ENCODE measurements at regions not wholly inside any gene's neighbourhood (a gene's known extent, or its start where the extent isn't known, plus 50 kb on each side); places are given as distances from the start of the nearest gene placed in this dataset.

GRCh38 chr6:105821027-105821426, 265.1 kb upstream of the PRDM1 start (continued):
- TF ChIP-seq ZNF629 (tag by site-specific recombination; IDR thresholded peaks at IDR 0.05) (no peak), KLF17 (tag by site-specific recombination; IDR thresholded peaks at IDR 0.05) (no peak), RBAK (tag by site-specific recombination; IDR thresholded peaks at IDR 0.05) (no peak)

- TF ChIP-seq ZNF501 (tag by site-specific recombination; IDR thresholded peaks at IDR 0.05) (no peak), PRDM6 (tag by site-specific recombination; IDR thresholded peaks at IDR 0.05) (no peak), ZFP3 (tag by site-specific recombination; IDR thresholded peaks at IDR 0.05; ENCODE audit: low read depth) (no peak), AEBP2 (tag by site-specific recombination; IDR thresholded peaks at IDR 0.05; ENCODE audit: borderline replicate concordance) (no peak), ZNF133 (tag by site-specific recombination; IDR thresholded peaks at IDR 0.05) (no peak), ZNF132 (tag by site-specific recombination; IDR thresholded peaks at IDR 0.05; ENCODE audit: borderline replicate concordance) (no peak), BCL11B (tag by site-specific recombination; IDR thresholded peaks at IDR 0.05; ENCODE audit: low read depth) (no peak), ZNF416 (tag by site-specific recombination; IDR thresholded peaks at IDR 0.05) (no peak), FEZF1 (tag by site-specific recombination; IDR thresholded peaks at IDR 0.05) (no peak), ZNF37A (tag by site-specific recombination; IDR thresholded peaks at IDR 0.05) (no peak), ZNF112 (tag by site-specific recombination; IDR thresholded peaks at IDR 0.05) (no peak), ZBTB20 (tag by site-specific recombination; IDR thresholded peaks at IDR 0.05) (no peak), GLIS1 (tag by site-specific recombination; IDR thresholded peaks at IDR 0.05) (no peak), ZNF639 (tag by site-specific recombination; IDR thresholded peaks at IDR 0.05) (no peak), ZNF777 (tag by site-specific recombination; IDR thresholded peaks at IDR 0.05; ENCODE audit: borderline replicate concordance) (no peak), KLF8 (tag by site-specific recombination; IDR thresholded peaks at IDR 0.05) (no peak)
- ChIA-PET POLR2A (no interaction called here), CTCF (interaction anchor here (0.6 to 0.7 kb wide), 2 partner anchors 40 to 79 kb away, joined by 3 to 4 read pairs; no protein-coding TSS in a partner anchor)
- H3K4me3 ChIP-seq (ENCODE audit: low read depth, low read length) = no peak overlapping the region
- no peak overlapping the region for H3K27ac ChIP-seq (ENCODE audit: extremely low read depth, low read depth, low read length)
- no peaks in the 10 kb centered on the region for H3K9me3 ChIP-seq (ENCODE audit: control insufficient read depth, insufficient read depth, low read depth, low read length)
- H3K4me1 ChIP-seq (ENCODE audit: control insufficient read depth, insufficient read depth, low read length) = no peaks in the 10 kb centered on the region
- no peaks in the 10 kb centered on the region for H3K36me3 ChIP-seq (ENCODE audit: control insufficient read depth in 2 of 2, insufficient read depth in 1 of 2, low read length in 2 of 2)
These were observed 266.4 kb upstream of the PRDM1 start for GRCh38 chr6:105819745-105820144.

- no peaks in the 10 kb centered on the region for H3K4me1 ChIP-seq (ENCODE audit: control insufficient read depth, insufficient read depth, low read length)
- ChIA-PET POLR2A (no interaction called here), CTCF (no interaction called here)
- no peak for TF ChIP-seq OVOL3 (tag by site-specific recombination; IDR thresholded peaks at IDR 0.05)
- no peak for TF ChIP-seq ZNF2 (tag by site-specific recombination; IDR thresholded peaks at IDR 0.05)
- no peak for TF ChIP-seq PRDM4 (tag by site-specific recombination; IDR thresholded peaks at IDR 0.05)
- TF ChIP-seq ZNF302 (tag by site-specific recombination; IDR thresholded peaks at IDR 0.05; ENCODE audit: low read depth) = no peak
- no peak for TF ChIP-seq ZNF146 (tag by site-specific recombination; IDR thresholded peaks at IDR 0.05)
- TF ChIP-seq ZNF416 (tag by site-specific recombination; IDR thresholded peaks at IDR 0.05) = no peak
- no peaks in the 10 kb centered on the region for H3K36me3 ChIP-seq (ENCODE audit: control insufficient read depth in 2 of 2, insufficient read depth in 1 of 2, low read length in 2 of 2)
- H3K9me3 ChIP-seq (ENCODE audit: control insufficient read depth, insufficient read depth, low read depth, low read length) = no peaks in the 10 kb centered on the region
- no peak overlapping the region for H3K4me3 ChIP-seq (ENCODE audit: low read depth, low read length)
- H3K27ac ChIP-seq (ENCODE audit: extremely low read depth, low read depth, low read length) = no peak overlapping the region
These were observed 267.6 kb upstream of the PRDM1 start for GRCh38 chr6:105818505-105818904.
